CD4-positive, alpha-beta T cell (primary cell): ENCODE measurements at regions not wholly inside any gene's neighbourhood (a gene's known extent, or its start where the extent isn't known, plus 50 kb on each side); places are given as distances from the start of the nearest gene placed in this dataset.

Source experiments
- ATAC-seq: fragments of 200-7000 bp; cut with Tn5 transposase; one replicate; pipeline ENCODE4 v1.10.0; 2022; ENCODE audit warnings: mild to moderate bottlenecking; ENCODE audit not compliant: poor library complexity
- CTCF ChIA-PET: fragments of 350-600 bp; sonication (Branson Sonifier 250); formaldehyde crosslinking; loops from one replicate; lab custom pipeline; 2021; ENCODE audit warnings: antibody characterized with exemption, inconsistent platforms; lab: Charles Lee
- POLR2A ChIA-PET: fragments of 350-600 bp; sonication (Branson Sonifier 250); formaldehyde crosslinking; loops from one replicate; lab custom pipeline; 2021; ENCODE audit warnings: antibody characterized with exemption, inconsistent platforms; lab: Charles Lee
- DNase-seq, 14 experiments: peaks; one replicate each; pipeline ENCODE4 v3.0.0-alpha.2; 2013 to 2020; ENCODE audit warnings: mixed read lengths in 2 of 14
- H3K27ac ChIP-seq, 2 donors: one replicate each; pipeline versions ENCODE4 v1.5.1 to v1.7.0; 2013; ENCODE audit warnings: low read length in 2 of 2, low read depth in 1 of 2, mild to moderate bottlenecking in 1 of 2
- H3K27me3 ChIP-seq, 2 experiments: 1 replicate in 1 of 2; 2 replicates in 1 of 2; pipeline versions ENCODE4 v1.6.1 to v1.7.0; 2013; ENCODE audit warnings: low read length in 2 of 2, control low read depth in 1 of 2, mild to moderate bottlenecking in 1 of 2, moderate library complexity in 1 of 2; ENCODE audit not compliant: insufficient read depth in 2 of 2, control insufficient read depth in 1 of 2
- H3K36me3 ChIP-seq: one replicate; pipeline ENCODE4 v1.6.1; 2013; ENCODE audit warnings: low read length, control low read depth; ENCODE audit not compliant: insufficient read depth
- H3K4me1 ChIP-seq: one replicate; pipeline ENCODE4 v1.6.1; 2013; ENCODE audit warnings: low read length, control low read depth; ENCODE audit not compliant: insufficient read depth
- H3K4me3 ChIP-seq: one replicate; pipeline ENCODE4 v1.5.1; 2013; ENCODE audit warnings: mild to moderate bottlenecking, low read length, moderate library complexity
- H3K9me3 ChIP-seq, 2 experiments: 1 replicate in 1 of 2; 2 replicates in 1 of 2; pipeline versions ENCODE4 v1.6.1 to v1.7.0; 2013; ENCODE audit warnings: low read length in 2 of 2, mild to moderate bottlenecking in 2 of 2, control low read depth in 1 of 2, moderate library complexity in 1 of 2; ENCODE audit not compliant: control insufficient read depth in 1 of 2, insufficient read depth in 1 of 2
- H3K27ac Mint-ChIP-seq: one replicate; pipeline ENCODE4 v1.8.0; 2020; ENCODE audit warnings: mixed read lengths
- H3K27me3 Mint-ChIP-seq: one replicate; pipeline ENCODE4 v1.8.0; 2021; ENCODE audit warnings: mixed read lengths
- H3K36me3 Mint-ChIP-seq: one replicate; pipeline ENCODE4 v1.8.0; 2021; ENCODE audit warnings: low read depth, mixed read lengths
- H3K4me1 Mint-ChIP-seq: one replicate; pipeline ENCODE4 v1.8.0; 2021; ENCODE audit warnings: low read depth, mixed read lengths
- H3K4me3 Mint-ChIP-seq: one replicate; pipeline ENCODE4 v1.8.0; 2020; ENCODE audit warnings: mild to moderate bottlenecking, mixed read lengths
- H3K9me3 Mint-ChIP-seq: one replicate; pipeline ENCODE4 v1.8.0; 2020; ENCODE audit warnings: mixed read lengths
- intact Hi-C, 2 experiments: fragments of 100-400 bp; cut with DNase I in 1 of 2; cut with micrococcal nuclease in 1 of 2; formaldehyde crosslinking; loops; one replicate each; pipeline versions ENCODE4 v1.15.1 to v1.9.0; 2023 to 2025; cut with DNase I, micrococcal nuclease
- TF ChIP-seq, protein P1 (sequence below): fragments of 200-600 bp; IDR thresholded peaks from one replicate; pipeline ENCODE4 v1.8.0; 2022; ENCODE audit warnings: antibody characterized with exemption, mild to moderate bottlenecking

- ChIA-PET CTCF (interaction anchor here (1.0 kb wide), 1 partner anchor 32 kb away, joined by 3 read pairs; no protein-coding TSS in a partner anchor), POLR2A (no interaction called here)
- Histone ChIP-seq H3K9me3 (no peaks in the 10 kb centered on the region), H3K4me1 (peaks cover 6% of the 10 kb centered on the region), H3K36me3 (no peaks in the 10 kb centered on the region), H3K27ac (no peak overlapping the region), H3K4me3 (no peak overlapping the region), H3K27me3 (no peaks in the 10 kb centered on the region)
- Mint-ChIP-seq H3K36me3 (no peaks in the 10 kb centered on the region), H3K4me3 (no peak overlapping the region), H3K9me3 (no peaks in the 10 kb centered on the region), H3K27ac (no peak overlapping the region), H3K27me3 (no peaks in the 10 kb centered on the region), H3K4me1 (peaks cover 14% of the 10 kb centered on the region)
- DNase-seq, result no peak
- TF ChIP-seq, protein P1, sequence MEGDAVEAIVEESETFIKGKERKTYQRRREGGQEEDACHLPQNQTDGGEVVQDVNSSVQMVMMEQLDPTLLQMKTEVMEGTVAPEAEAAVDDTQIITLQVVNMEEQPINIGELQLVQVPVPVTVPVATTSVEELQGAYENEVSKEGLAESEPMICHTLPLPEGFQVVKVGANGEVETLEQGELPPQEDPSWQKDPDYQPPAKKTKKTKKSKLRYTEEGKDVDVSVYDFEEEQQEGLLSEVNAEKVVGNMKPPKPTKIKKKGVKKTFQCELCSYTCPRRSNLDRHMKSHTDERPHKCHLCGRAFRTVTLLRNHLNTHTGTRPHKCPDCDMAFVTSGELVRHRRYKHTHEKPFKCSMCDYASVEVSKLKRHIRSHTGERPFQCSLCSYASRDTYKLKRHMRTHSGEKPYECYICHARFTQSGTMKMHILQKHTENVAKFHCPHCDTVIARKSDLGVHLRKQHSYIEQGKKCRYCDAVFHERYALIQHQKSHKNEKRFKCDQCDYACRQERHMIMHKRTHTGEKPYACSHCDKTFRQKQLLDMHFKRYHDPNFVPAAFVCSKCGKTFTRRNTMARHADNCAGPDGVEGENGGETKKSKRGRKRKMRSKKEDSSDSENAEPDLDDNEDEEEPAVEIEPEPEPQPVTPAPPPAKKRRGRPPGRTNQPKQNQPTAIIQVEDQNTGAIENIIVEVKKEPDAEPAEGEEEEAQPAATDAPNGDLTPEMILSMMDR, result no peak
- intact Hi-C loops, result loop anchor here in 1 of 2 experiments (10.0 kb wide), 1 partner anchor 677 kb away; no protein-coding TSS in a partner anchor
- ATAC-seq, result no peak
Measured at GRCh38 chr11:32171445-32171844, 80.6 kb downstream of the RCN1 start.

DNA sequence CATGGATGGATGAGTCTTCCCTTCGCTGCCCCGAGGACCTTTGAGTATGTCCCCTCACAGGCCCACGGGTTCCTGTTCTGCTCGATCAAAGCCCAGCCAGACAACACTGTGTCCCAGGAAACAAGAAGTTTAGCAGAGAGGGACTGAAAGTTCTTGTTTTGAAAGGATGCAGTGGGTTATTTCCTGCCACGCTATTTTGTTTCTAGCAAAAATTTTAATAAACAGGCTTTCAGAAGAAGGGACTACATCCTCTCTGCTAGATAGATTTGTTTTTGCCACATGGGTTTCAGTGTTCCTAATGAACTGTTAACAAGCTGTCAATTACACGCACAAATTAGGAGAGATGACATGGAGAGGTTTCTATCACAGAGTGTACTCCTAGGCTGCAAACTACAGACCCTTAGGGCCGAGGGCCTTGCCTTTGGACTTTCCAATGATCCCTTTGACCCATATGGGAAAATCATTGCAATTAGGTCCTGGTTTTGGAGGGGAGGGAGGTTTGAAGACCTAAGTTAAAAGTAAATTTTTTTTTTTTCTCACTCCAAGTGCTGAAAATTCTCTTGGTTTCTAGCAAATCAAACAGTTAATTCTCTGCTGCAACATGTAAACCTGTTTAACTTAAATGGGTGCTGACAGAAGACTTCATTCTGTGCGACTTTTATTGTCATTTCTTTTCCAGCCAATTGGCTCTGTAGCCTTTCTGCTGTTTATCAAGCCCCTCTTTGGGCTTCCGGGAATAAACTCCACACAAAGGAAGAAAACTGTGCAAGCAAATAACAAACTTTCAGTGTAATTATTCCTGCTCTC, 81.4 kb downstream of the RCN1 start:
- H3K27me3 ChIP-seq, result no peaks in the 10 kb centered on the region
- Mint-ChIP-seq H3K27ac (no peak overlapping the region), H3K9me3 (no peaks in the 10 kb centered on the region), H3K4me1 (peaks cover 14% of the 10 kb centered on the region), H3K27me3 (no peaks in the 10 kb centered on the region), H3K4me3 (no peak overlapping the region), H3K36me3 (no peaks in the 10 kb centered on the region)
- H3K9me3 ChIP-seq, result no peaks in the 10 kb centered on the region
- ChIA-PET POLR2A (no interaction called here), CTCF (no interaction called here)
- TF ChIP-seq, protein P1, result no peak
- H3K4me3 ChIP-seq, result no peak overlapping the region
- H3K4me1 ChIP-seq, result peaks cover 6% of the 10 kb centered on the region
- intact Hi-C loops, result loop anchor here in 1 of 2 experiments (10.0 kb wide), 1 partner anchor 677 kb away; no protein-coding TSS in a partner anchor
- H3K27ac ChIP-seq, result no peak overlapping the region
- H3K36me3 ChIP-seq, result no peaks in the 10 kb centered on the region
- ATAC-seq (no peak), DNase-seq (no peak)

DNA sequence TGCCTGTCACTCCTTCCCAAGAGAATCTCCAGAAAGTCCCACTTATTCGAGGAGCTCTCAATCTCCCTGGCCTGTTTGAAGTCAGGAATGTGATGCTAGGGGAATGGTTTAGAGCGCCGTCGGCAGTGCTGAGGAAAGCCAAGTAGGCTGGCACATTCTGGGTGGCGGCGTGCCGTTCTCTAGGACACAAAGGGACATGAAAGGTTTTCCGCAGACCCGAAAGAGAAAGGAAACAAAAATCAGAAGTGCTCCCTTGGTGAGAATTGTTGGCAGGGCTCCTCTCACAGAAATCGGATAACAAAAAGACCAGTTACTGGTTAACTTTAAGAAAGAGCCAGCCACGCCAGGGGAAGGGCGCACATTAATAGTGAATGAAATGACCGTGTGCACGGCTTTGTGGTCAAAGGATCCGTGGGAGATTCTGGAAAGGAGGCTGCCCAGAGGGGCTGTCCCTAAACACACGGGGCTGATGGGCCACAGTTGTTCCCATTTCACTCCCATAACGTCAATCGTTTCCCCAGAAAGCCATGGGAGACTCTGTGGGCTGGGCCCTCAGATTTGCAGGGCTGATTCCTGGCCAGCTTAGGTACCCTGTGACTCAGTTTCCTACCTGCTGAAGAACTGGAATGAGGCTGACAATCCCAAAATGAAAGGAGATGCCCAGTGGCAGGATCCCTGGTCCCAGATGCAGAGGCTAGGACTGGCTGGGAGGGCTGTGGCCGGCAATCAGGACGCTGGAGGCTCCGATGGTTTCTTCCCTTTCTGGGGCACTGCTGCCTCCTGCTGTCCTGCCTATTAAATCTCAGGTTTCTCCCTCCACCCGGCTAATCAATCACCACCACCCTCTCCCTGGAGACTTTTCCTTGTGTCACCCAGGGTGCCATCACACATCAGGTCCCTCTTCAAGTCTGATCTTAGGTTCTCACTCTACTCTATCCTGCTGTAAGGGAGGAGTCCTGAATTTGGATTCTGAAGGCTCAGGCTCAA, 82.3 kb downstream of the RCN1 start:
- Mint-ChIP-seq H3K27ac (no peak overlapping the region), H3K27me3 (no peaks in the 10 kb centered on the region), H3K4me3 (no peak overlapping the region), H3K4me1 (peaks cover 14% of the 10 kb centered on the region), H3K36me3 (no peaks in the 10 kb centered on the region), H3K9me3 (no peaks in the 10 kb centered on the region)
- Histone ChIP-seq H3K36me3 (no peaks in the 10 kb centered on the region), H3K27me3 (no peaks in the 10 kb centered on the region), H3K4me1 (peaks cover 6% of the 10 kb centered on the region), H3K27ac (no peak overlapping the region), H3K9me3 (no peaks in the 10 kb centered on the region), H3K4me3 (no peak overlapping the region)
- TF ChIP-seq, protein P1, result no peak
- DNase-seq (peak in 5 of 14 experiments; percentile 6 to 32 (median 13)), ATAC-seq (no peak)
- ChIA-PET CTCF (no interaction called here), POLR2A (no interaction called here)
- intact Hi-C loops, result loop anchor here in 1 of 2 experiments (10.0 kb wide), 1 partner anchor 678 kb away; no protein-coding TSS in a partner anchor
